ENCODE measurements at regions not wholly inside any gene's neighbourhood (a gene's known extent, or its start where the extent isn't known, plus 50 kb on each side); places are given as distances from the start of the nearest gene placed in this dataset.

DNA sequence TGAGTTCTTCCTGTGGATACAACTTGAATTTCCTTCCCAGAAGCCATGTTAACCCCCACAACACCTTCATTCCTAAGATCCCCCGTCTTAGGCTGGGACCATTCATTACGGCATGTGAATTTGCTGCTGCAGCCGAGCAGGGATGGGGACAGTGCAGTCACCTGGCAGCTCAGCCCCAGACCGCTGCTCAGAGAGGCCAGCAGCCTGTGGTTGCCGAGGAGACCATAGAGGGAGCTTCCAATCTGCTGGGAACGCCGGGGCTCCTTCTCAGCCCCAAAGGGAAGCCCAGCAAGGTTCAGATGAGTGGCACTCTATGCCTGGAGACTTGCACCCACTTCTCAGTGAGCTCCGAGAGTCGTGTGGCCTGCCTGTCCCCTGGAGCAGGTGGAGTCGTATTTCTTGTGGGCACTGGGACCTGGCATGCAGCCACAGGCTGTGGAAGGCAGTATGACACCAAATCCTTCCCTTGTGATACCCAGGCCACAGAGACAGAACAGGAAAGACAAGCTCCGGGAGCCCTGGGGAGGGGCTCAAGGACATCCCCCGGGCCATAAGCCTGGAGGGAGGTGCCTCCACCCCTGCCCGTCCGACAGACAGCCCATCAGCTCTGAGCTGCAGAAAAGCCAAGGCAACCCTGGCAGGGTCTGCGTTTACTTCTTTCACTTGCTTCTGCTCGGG, 167.3 kb downstream of the FAM43A start:
- TF ChIP-seq, protein P1, sequence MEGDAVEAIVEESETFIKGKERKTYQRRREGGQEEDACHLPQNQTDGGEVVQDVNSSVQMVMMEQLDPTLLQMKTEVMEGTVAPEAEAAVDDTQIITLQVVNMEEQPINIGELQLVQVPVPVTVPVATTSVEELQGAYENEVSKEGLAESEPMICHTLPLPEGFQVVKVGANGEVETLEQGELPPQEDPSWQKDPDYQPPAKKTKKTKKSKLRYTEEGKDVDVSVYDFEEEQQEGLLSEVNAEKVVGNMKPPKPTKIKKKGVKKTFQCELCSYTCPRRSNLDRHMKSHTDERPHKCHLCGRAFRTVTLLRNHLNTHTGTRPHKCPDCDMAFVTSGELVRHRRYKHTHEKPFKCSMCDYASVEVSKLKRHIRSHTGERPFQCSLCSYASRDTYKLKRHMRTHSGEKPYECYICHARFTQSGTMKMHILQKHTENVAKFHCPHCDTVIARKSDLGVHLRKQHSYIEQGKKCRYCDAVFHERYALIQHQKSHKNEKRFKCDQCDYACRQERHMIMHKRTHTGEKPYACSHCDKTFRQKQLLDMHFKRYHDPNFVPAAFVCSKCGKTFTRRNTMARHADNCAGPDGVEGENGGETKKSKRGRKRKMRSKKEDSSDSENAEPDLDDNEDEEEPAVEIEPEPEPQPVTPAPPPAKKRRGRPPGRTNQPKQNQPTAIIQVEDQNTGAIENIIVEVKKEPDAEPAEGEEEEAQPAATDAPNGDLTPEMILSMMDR (IDR thresholded peaks at IDR 0.05; ENCODE audit: borderline replicate concordance, extremely low read depth, low read length, poor library complexity, severe bottlenecking) = no peak
- TF ChIP-seq EZH2 (IDR thresholded peaks at IDR 0.05; ENCODE audit: borderline replicate concordance, low read depth, low read length, severe bottlenecking) = no peak
